Hepatic stellate cell (primary cell): ENCODE measurements at regions not wholly inside any gene's neighbourhood (a gene's known extent, or its start where the extent isn't known, plus 50 kb on each side); places are given as distances from the start of the nearest gene placed in this dataset.

Source experiments
- DNase-seq: peaks from one replicate; pipeline ENCODE4 v3.0.0; 2011; ENCODE audit warnings: low spot score

DNA sequence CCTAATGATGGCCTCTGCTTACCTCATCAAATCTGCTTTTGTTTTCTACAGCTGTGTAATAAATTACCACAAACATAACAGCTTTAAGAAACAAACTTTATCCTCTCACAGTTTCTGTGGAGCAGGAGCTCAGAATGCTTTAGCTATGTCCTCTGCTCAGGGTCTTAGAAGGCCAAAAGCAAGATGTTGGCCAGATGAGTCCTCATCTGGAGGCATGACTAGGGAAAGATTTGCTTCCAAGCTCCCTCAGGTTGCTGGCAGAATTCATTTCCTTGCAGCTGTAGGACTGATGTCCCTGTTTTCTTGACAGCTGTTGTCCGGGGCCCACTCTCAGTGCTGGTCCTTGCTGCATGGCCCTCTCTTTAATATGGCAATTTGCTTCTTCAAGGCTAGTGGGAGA lies 116.7 kb upstream of the PDE5A start:
- DNase-seq = no peak

DNA sequence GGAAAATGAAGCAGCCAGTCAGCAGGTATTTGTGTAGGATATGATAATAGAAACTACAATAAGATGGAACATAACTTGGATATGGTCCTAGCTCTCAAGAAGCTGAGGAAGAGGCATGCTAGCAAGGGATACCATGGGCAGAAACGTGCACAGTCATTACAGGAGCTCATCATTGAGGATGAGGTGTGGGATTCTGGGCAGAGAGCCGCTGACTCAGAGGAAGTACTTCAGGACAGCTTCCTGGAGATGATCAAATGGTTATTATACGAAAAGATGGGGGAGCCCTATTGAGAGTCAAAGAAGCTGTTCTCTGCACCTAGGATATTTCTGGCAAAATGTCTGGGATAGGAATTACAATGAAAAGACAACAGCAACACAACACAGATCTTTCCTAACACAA lies 116.0 kb upstream of the PDE5A start:
- DNase-seq = no peak

DNA sequence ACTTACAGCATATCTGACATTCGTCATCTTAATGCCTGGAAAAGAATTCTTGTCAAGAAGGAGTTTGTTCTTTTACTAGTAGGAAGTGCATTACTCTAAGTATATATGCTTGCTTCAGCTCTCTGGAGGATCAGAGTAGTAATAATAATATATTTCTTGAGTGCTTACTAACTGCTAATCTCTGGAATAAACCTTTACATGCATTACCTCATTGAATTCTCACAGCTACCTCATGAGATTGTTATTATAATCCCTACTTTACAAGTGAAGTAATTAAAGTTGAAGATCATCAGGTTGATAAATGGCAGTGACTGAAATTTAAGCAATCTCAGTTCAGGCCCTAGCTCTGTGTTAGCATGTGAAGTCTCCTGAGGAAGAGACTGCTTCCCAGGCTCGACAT lies 115.0 kb upstream of the PDE5A start:
- DNase-seq = no peak

DNA sequence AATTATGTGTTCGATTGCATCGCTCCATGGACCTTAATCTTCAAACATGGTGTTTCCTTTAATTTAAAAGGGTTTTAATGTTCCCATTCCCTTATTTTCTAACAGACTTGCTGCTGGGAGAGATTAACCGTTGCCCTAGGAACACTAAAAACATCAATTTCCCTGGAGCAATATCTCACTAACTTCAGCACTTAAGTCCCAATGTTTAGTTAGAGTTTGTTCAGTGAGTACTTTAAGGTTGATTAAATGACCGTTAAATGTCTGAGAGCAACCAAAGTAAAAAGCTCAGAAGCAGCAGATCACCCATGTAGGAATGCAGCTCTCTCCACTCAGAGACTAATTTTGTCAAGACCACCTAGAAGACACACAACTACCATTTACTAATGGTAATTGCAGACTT lies 111.2 kb upstream of the PDE5A start:
- no peak for DNase-seq

DNA sequence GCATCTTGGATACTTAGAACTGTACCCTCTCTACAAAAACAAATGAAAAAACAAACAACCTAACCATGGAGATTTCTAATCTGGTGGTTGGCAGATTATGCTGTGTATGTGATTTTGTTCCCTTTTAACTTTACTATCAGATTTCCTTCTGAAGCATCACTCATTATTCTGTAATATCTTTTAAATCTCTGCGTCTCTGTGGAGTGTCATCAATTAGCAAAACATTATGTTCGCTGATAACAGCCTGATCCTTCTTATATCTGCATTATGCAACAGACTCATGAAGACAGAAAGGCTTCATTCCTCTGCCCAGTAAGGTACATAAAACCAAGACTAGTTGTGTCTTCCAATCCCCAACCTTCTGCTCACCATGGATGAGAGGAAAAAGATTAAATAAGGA lies 110.3 kb upstream of the PDE5A start:
- no peak for DNase-seq

DNA sequence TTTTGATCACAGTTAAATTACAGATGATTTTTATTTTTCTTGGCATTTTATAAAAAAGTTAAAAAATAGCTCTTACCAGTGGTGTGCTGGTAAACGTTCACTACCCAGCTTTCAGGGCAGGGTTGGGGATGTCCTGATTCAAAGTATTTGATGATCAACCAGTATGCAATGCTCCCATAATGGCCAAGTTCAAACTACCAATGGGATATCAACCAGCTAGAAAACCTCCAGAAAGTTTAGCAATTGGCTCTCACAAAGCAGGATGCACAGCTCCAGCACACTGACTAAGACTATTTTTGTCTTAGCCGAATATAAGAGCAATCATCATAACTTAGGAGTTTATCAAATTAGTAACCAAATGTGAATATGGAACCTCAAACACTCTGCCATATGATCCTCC lies 108.0 kb upstream of the PDE5A start:
- no peak for DNase-seq

DNA sequence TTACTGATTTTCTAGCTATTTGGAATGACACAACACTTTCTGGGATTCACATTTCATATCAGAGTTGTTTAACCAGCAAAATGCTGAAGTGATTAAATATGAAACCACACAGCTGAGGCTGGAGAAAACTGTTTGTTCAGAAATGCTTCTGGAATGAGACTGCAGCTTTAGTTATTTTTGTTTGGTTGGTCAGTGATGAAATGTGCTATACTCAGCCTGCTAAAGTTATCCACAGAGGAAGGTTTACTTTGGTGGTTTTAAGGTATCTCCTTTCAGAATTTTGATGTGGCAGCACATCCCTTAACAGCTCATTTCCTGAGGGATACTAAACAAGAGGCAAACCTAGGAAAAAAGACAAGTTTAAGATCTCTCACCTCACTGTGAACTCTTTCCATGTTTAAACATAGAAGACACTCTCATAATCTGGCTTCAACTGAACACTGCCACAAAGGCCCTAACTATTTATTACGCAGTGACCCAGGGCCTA lies 106.6 kb upstream of the PDE5A start:
- peak; percentile 59 for DNase-seq

DNA sequence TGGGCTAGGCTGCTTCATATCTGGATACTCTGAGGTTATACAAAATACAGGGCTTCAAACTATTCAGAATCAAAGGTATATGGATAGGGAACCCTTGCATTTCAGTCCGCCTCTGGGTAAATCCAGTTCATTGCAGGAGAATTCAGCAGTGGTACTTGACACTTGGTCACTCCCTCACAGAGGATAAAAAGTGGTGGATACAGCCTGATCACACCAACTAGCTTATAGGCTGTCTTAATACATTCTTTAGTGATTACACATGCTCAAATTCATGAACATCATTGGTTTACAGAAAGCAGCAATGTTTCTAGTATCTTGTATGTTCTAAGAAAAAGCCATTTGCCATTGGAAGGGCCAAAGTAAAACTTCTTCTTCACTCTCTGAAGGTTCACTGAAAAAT lies 104.8 kb upstream of the PDE5A start:
- no peak for DNase-seq

DNA sequence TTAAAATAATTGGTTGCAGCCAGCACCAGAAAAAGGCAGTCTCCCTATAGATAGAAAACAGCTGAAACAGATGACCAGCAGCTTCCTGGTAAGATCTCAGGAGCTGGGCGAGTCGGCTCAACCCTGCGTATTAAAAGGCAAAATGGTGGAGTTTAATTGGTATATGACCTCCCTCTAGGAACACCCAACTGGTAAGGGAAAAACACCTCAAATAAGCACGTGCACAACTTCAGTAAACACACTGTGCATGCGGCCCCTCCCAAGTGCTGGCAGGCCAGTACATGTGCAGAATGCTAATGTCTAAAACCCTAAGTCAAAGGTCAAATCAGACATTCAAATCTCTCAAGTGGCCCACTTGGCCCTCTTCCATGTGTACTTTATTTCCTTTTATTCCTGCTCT lies 103.2 kb upstream of the PDE5A start:
- no peak for DNase-seq

DNA sequence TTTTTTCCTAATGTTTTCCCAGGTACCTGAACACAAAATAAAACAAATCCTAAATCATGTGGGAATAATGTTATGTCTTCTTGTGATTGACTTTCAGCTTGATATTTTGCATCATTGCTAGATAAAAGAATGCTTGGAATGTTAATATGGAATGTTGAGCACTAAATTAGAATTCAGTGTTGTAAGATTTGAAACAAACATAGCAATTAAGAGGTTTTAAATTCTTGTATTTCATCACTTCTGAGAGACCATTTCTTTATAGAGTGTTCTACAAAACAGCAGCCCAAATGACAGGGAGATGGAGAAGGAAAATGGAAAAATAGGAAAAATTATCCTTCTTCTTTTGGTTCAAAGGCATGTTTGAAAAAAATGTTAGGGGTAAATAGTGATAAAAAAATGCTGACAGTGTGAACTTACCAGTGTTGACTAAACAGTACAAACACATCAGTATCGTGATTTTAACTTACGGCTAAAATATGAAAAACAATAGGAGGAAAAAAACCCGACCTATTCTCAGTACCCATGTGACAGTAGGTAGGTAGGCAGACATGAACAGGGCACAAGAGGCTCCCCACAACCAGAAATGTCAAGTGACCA lies 102.6 kb upstream of the PDE5A start:
- no peak for DNase-seq

DNA sequence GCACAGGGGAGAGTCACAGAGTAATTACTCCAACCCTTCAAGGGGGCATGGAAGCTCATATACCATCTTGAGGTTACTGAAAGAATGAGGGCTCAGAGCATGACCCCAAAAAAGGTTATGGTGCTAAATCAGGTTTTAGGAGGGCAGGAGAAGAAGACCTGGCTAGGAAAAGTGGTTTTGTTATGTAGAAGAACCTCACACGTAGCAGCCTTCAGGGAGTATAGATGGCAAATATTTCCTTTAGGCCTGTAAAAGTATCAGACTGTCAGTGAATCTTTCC lies 102.0 kb upstream of the PDE5A start:
- DNase-seq = no peak

DNA sequence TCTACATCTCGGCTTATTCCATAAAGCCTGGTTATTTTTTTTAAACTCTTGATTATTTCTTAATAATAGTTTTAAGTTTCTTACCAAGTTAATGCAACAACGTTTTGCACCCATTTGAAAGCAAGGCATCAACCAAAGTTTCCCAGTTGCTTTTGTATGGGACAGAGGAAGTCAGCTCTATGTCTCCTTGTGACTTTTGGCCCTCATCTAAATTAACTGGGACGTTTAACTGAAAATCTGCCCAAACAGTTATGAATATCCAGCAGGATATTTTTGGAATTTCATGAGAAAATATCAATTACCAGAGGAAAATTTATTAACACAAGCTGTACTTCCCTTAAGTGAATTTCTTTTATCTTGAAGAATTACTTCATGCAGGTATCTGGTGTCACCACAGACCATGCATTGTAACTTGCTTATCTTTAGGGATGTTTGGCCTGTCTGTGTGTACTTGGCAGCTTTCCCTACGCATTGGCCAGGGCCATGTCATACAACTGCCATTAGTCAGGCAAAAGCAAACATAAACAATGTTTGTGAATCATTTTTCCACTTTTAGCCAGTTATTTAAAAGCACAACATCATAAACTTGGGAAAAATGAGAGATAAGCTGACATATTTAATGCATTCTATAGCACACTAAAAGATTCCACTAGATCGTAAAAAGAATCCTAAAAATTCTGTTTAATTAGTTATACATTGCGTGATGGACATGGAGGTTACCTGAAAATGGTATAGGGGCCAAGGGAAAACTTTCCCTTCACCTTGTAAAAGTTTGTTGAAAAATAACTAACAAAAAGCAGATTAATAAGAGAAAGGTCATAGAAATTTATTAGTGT lies 101.4 kb upstream of the PDE5A start:
- DNase-seq = peak; percentile 52

DNA sequence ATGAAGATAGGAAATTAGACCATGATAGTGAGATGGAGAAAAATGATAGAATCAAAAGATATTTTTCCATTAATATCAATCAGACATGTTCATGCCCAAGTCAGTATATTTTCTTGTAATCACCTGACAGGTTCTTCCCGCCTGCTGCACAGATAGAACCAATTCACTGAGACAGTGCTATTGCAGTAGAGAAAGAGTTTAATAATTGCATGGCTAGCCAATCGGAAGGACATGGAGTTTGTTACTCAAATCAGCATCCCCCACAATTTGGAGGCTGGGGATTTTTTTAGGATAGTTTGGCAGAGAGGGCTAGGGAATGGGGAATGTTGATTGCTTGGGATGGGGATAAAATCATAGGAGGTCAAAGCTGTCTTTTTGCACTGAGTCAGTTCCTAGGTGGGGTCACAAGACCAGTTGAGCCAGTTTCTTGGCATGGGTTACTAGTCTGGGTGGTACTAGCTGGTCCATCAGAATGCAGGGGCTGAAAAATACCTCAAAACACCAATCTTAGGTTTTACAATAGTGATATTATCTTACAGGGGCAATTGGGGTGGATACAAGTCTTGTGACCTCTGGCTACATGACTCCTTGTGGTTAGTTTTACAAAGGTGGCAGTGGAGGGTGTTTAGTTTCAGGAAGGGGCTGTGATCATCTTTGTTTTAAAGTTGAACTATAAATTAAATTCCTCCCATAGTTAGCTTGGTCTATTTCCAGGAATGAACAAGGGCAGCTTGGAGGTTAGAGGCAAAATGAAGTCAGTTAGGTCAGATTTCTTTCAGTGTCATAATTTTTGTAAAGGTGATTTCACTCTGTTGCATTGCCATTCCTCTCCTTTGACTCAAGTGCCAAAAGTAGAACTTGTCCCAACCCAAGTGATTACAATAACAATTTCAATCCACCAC lies 100.3 kb upstream of the PDE5A start:
- DNase-seq = no peak

DNA sequence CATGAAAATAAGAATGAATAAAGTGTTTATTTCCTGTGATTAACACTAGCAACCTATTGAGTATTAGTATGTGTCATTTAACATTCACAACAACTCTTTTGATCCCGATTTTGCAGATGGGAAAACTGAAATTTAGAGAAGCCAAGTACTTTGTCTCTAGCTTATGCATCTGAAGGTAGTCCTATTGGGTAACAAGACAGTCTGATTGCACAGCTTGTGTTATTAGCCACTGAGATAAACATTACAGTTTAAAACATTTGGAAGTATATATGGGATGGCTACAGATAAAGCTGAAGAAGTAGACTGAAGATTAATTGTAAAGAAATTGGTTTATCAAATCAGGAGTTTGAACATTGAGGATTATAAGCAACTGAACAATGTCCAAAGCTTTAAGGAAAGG lies 99.6 kb upstream of the PDE5A start:
- DNase-seq = no peak

DNA sequence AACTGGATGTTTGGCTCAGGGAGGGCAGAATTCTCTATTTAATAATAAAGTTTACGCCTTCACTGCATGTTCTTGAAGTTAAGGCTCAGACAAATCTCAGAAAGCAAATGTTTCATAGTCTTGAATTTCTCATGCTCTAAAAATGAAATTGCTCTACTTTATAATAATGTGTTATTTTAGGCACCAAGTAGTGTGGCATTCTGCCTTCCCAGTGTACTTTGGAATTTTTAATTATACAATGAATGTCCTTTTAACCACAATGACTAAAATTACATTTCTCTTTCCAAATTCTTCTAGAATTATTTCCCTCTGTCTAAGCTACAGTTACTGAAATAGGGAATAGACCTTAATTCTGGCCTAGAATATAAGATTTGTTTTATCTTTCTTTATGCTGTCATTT lies 97.9 kb upstream of the PDE5A start:
- DNase-seq = no peak

DNA sequence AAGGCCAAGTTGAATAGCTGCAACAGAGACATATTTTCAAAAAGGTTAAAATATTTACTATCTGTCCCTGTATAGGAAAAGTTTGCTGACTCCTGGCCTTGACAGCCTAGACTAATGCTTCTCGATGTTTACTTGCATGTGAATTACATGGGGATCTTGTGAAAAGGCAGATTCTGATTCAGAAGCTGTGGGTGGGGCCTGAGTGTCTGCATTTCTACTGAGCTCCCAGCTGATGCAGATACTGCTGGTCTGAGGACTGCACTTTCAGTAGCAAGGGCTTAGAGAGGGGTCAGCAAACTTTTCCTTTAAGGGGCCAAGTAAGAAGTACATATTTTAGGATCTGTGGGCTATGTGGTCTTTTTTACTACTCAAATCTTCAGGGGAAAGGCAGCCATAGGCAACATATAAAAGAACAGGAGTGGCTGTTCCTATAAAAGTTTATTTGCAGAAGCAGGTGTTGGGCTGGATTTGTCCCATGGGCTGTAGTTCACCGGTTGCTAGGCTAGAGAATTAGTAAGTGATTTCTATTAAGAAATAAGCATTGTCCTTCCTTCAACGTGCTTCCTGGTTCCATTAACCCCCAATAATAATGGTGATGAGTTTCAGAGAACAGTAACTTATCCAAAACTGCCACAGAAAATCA lies 97.2 kb upstream of the PDE5A start:
- DNase-seq = no peak

DNA sequence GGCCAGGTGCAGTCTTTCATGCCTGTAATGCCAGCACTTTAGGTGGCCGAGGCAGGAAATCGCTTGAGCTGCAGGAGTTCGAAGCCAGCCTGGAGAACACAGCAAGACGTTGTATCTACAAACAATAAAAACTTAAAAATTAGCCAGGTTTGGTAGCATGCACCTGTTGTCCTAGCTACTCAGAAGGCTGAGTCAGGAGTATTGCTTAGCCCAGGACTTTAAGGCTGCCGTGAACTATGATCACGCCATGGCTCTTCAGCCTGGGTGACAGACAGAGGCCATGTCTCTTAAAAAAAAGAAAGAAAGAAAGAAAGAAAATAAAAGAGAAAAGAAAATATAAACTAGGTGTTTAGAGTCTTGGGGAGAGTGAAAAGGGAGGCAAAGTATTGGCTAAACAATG lies 96.4 kb upstream of the PDE5A start:
- DNase-seq = no peak

DNA sequence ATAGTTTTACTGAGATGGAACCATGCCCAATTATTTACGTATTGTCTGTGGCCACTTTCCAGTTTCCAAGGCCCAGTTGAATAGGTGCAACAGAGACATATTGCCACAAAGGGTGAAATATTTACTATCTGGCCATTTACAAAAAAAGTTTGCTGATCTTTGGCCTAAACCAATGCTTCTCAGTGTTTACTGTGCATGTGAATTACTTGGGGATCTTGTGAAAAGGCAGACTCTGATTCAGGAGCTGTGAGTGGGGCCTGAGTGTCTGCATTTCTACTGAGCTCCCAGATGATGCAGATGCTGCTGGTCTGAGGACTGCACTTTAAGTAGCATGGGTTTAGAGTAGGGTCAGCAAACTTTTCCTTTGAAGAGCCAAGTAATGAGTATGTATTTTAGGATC lies 94.1 kb upstream of the PDE5A start:
- DNase-seq = no peak

DNA sequence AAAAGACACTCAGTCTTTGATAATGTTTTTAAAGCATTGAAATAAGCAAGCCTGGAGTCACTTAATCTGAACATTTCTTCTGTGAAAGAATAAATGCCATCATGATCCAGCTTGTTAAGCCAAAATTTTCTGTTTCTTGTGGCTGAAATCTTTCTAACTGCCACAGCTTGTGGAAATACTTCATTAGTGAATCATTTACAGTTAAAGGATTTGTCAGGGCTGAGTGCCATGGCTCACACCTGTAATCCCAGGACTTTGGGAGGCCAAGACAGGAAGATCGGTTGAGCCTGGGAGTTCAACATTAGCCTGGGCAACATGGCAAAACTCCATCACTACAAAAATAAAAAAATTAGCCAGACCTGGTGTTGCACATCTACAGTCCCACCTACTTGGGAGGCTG lies 93.3 kb upstream of the PDE5A start:
- no peak for DNase-seq

DNA sequence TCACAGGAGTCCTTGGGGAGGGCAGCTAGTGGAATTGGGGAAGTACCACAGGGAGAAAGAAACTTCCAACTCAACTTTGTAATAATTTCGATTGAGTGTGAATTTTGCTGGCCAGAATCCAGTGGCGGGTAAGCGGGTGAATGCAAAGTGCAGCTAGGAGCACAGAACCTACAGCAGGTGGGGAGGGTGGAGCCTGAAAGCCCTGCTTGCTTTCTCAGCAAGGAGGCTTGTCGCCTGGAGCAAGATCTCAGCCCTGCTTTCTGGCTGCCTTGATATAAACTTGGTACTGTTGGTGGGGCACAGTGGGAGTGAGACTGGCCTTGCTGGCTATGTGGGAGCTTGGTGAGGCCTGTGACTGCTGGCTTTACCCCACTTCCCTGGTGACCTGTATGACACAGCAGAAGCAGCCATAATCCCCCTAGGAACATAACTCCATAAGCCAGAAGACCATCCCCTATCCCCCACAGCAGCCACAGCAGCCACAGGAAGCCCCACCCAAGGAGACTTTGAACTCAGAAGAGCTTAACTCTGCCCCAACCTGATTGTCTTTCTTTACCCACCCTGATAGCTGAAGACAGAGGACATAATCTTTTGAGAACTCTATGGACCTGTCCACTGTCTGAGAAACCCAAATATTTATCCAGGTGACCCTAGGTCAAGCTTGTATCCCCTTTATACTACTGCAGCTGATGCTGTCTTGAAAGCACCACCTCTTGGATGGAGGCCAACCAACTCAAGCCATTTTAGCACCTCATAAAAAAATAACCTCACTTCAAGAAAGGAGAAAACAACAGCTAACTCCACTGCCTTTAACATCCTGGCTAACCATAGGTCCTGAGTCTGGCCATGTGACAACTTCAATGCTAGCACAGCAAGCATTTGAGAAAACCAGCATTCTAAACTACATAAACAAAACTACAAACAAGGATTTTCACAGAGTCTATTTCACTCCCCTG lies 87.2 kb upstream of the PDE5A start:
- no peak for DNase-seq

DNA sequence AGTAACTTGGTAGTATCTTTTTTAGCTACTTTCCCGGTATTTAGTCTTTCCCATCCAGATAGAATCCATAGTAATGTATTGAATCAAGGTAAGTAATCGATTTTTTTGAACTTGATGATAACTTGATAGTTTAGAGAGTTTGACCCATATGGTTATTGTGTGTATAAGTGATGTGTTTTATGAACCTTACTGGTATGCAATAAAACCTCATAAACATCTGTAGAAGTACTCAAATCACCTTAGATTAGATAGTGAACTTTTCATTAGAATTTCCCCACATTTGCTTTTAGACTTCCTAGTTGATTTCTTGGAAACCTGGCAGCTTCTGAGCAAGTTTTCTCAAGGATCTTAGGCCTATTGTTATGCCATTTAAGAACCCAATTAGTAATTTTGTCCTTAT lies 80.8 kb upstream of the PDE5A start:
- no peak for DNase-seq
